ENCODE measurements at regions not wholly inside any gene's neighbourhood (a gene's known extent, or its start where the extent isn't known, plus 50 kb on each side); places are given as distances from the start of the nearest gene placed in this dataset.

- TF ChIP-seq ZBTB33 (IDR thresholded peaks at IDR 0.05) (no peak), SP1 (IDR thresholded peaks at IDR 0.05) (no peak), HNF4A (conservative IDR thresholded peaks at IDR 0.05) (no peak), MAX (IDR thresholded peaks at IDR 0.05) (no peak), RXRA (IDR thresholded peaks at IDR 0.05) (no peak), JUND (IDR thresholded peaks at IDR 0.05) (no peak), YY1 (IDR thresholded peaks at IDR 0.05) (no peak), GABPA (IDR thresholded peaks at IDR 0.05 in 1 of 2, conservative IDR thresholded peaks at IDR 0.05 in 1 of 2) (no peak), NR2F2 (IDR thresholded peaks at IDR 0.05) (no peak), RAD21 (IDR thresholded peaks at IDR 0.05) (no peak)
Observed at GRCh38 chr3:174685796-174686195, 173.3 kb upstream of the NAALADL2 start (continued).

- Histone ChIP-seq H3K27ac (ENCODE audit: low read depth in 1 of 2, low read length in 2 of 2) (no peak overlapping the region), H3K27me3 (ENCODE audit: control insufficient read depth in 4 of 4, insufficient read depth in 4 of 4, low read length in 3 of 4) (no peaks in the 10 kb centered on the region), H3K9ac (ENCODE audit: low read depth in 1 of 2, low read length in 2 of 2) (no peak overlapping the region), H3K4me1 (ENCODE audit: control insufficient read depth in 4 of 4, insufficient read depth in 4 of 4, low read length in 3 of 4) (no peaks in the 10 kb centered on the region), H3K36me3 (ENCODE audit: control insufficient read depth in 4 of 4, insufficient read depth in 3 of 4, low read depth in 1 of 4, low read length in 3 of 4) (no peaks in the 10 kb centered on the region), H3K9me3 (ENCODE audit: control insufficient read depth in 4 of 4, low read length in 3 of 4) (no peaks in the 10 kb centered on the region), H3K4me3 (ENCODE audit: low read depth in 1 of 3, low read length in 3 of 3) (no peak overlapping the region)
- DNase-seq (ENCODE audit: low spot score), result no peak
- no peak for TF ChIP-seq RXRA (IDR thresholded peaks at IDR 0.05)
- TF ChIP-seq ATF3 (IDR thresholded peaks at IDR 0.05), result no peak
- no peak for TF ChIP-seq HNF4G (IDR thresholded peaks at IDR 0.05)
- TF ChIP-seq MAX (IDR thresholded peaks at IDR 0.05), result no peak
- TF ChIP-seq FOXA2 (IDR thresholded peaks at IDR 0.05), result no peak
- no peak for TF ChIP-seq REST (IDR thresholded peaks at IDR 0.05)
- no peak for TF ChIP-seq RAD21 (IDR thresholded peaks at IDR 0.05)
- TF ChIP-seq EGR1 (IDR thresholded peaks at IDR 0.05; ENCODE audit: low read depth in 2 of 2), result no peak
- TF ChIP-seq NR2F2 (IDR thresholded peaks at IDR 0.05), result no peak
- no peak for TF ChIP-seq JUND (IDR thresholded peaks at IDR 0.05)
- TF ChIP-seq HNF4A (conservative IDR thresholded peaks at IDR 0.05), result no peak
- no peak for TF ChIP-seq CTCF (IDR thresholded peaks at IDR 0.05; ENCODE audit: low read depth, low read length, missing input control)
- TF ChIP-seq TAF1 (conservative IDR thresholded peaks at IDR 0.05), result no peak
- no peak for TF ChIP-seq ZBTB33 (IDR thresholded peaks at IDR 0.05)
- TF ChIP-seq SP1 (IDR thresholded peaks at IDR 0.05), result no peak
- no peak for TF ChIP-seq FOXA1 (IDR thresholded peaks at IDR 0.05)
- TF ChIP-seq YY1 (IDR thresholded peaks at IDR 0.05), result no peak
- WGBS, result 65% methylated on average over 1 of the region's 1 CpG
Observed at GRCh38 chr3:174697310-174697709, 161.8 kb upstream of the NAALADL2 start.
